GM12872 (cell line): ENCODE measurements at regions not wholly inside any gene's neighbourhood (a gene's known extent, or its start where the extent isn't known, plus 50 kb on each side); places are given as distances from the start of the nearest gene placed in this dataset.

Experiments
- TF ChIP-seq, protein P1 (sequence below): IDR thresholded peaks from 3 replicates; pipeline ENCODE4 v1.5.1; 2011; ENCODE audit warnings: low read depth, mild to moderate bottlenecking, low read length, moderate library complexity; ENCODE audit not compliant: insufficient read depth

DNA sequence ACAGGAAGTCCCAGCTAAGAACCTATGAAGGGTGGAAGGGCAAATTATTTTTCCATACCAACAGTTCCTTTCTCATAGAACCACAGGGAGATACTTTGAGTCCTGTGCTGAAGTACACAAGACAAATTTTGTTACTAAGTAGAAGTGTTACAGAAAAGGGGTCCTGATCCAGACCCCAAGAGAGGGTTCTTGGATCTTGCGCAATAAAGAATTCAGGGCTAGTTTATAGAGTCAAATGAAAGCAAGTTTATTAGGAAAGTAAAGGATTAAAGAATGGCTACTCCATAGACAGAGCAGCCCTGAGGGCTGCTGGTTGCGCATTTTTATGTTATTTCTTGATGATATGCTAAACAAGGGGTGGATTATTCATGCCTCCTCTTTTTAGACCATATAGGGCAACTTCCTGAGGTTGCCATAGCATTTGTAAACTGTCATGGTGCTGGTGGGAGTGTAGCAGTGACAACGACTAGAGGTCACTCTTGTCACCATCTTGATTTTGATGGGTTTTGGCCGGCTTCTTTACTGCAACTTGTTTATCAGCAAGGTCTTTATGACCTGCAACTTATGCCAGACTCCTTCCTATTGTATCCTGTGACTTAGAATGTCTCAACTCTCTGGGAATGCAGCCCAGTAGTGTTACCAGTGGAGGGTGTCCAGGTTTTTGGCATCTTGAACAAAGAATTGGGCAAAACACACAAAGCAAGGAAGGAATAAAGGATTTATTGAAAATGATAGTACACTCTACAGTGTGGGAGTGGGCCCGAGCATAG lies 409.4 kb downstream of the SH2D4B start:
- TF ChIP-seq, protein P1, sequence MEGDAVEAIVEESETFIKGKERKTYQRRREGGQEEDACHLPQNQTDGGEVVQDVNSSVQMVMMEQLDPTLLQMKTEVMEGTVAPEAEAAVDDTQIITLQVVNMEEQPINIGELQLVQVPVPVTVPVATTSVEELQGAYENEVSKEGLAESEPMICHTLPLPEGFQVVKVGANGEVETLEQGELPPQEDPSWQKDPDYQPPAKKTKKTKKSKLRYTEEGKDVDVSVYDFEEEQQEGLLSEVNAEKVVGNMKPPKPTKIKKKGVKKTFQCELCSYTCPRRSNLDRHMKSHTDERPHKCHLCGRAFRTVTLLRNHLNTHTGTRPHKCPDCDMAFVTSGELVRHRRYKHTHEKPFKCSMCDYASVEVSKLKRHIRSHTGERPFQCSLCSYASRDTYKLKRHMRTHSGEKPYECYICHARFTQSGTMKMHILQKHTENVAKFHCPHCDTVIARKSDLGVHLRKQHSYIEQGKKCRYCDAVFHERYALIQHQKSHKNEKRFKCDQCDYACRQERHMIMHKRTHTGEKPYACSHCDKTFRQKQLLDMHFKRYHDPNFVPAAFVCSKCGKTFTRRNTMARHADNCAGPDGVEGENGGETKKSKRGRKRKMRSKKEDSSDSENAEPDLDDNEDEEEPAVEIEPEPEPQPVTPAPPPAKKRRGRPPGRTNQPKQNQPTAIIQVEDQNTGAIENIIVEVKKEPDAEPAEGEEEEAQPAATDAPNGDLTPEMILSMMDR: no peak

DNA sequence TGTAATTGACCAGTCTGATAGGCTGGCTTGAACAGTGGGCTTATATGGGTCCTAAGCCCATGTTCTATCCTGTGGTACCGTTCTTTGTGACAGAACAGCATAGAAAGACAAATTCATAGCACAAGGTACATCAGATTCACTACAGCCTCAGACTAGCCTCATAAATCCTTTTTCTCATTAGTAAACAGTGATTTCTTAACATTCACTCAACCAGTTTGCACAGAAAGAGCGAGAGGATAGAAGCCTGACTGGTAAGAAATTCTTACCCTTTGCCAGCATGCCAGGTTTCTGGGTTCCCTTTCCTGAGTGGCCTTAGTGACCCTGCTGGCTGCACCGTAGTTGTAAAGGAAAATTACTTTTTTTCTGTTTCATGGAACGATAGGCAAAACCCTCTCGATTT lies 412.1 kb downstream of the SH2D4B start:
- TF ChIP-seq, protein P1: no peak

DNA sequence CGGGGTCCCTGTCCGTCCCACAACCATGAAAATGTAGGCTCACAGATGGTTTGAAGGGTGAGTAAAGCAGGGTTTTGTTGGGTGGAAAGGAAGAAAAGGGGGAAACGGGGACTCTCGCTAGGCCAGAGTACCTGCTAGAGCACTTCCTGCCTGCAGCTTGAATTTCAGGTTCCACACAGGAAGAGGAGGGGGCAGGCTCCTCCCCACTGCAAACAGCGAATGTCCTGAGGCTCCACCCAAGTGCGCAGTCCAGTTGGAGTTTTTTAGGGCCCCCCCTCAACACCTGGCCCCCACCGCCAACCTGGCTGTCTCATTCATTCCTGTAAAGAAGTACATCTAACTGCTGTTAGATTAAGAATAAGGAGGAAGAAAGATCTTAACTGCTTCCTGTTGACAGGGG lies 414.7 kb downstream of the SH2D4B start:
- TF ChIP-seq, protein P1: no peak

DNA sequence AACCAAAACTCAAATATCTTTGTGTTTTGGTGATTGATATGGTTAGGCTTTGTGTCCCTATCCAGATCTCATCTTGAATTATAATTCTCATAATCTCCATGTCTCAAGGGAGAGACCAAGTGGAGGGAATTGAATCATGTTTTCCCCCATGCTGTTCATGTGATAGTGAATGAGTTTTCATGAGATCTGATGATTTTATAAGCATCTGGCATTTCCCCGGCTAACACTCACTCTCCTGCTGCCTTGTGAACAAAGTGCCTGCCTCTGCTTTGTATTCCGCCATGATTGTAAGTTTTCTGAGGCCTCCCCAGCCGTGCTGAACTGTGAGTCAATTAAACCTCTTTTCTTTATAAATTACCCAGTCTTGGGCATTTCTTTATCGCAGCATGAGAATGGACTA lies 419.5 kb downstream of the SH2D4B start:
- TF ChIP-seq, protein P1: no peak

DNA sequence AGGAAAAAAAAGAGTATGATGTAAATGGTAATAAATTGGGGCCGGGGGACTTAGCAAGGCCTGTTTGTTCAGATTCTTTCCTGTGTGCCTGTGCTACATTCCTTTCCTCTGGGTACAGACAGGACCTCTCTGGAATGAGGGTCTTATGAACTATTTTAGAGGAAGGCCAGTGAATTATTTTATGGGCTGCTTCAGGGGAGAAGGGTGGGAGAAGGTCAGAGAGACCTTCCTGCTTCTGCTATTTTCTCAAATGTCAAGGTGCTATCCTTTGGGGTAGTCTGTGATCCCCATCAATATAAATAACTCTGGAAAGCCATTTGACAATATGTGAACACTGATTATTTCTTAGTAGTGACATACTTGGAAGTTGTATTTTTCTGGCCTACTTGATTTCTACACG lies 426.5 kb downstream of the SH2D4B start:
- TF ChIP-seq, protein P1: no peak

DNA sequence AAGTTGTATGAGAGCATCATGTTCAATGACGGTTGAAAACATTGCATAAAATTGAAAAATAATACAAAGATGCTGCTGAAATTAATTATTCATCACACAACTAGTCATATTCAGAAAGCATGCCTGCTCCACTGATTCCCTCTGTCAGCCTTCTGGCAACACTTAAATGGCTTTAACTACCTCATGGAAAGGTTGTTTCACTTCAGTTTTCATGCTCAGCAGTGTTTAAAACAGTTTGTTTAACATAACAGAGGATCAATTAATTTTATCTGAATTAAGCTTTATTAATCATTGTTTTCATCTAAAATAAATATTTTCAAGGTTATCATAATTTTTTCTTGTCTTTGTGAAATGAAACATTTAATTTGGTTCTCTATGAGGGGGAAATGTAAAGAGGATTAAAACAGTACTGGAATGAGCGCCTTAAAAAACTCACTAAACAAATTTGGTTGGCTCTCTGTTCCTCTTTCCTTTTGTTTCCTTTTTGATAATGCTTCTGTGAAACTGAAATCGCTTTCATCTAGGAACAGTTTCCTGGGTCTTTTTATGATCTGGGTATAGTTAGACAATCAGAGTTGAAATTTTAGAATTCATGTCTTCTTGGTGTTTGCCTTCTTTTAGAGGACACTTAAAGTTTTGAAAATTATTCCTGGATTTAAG lies 427.4 kb downstream of the SH2D4B start:
- TF ChIP-seq, protein P1: no peak

DNA sequence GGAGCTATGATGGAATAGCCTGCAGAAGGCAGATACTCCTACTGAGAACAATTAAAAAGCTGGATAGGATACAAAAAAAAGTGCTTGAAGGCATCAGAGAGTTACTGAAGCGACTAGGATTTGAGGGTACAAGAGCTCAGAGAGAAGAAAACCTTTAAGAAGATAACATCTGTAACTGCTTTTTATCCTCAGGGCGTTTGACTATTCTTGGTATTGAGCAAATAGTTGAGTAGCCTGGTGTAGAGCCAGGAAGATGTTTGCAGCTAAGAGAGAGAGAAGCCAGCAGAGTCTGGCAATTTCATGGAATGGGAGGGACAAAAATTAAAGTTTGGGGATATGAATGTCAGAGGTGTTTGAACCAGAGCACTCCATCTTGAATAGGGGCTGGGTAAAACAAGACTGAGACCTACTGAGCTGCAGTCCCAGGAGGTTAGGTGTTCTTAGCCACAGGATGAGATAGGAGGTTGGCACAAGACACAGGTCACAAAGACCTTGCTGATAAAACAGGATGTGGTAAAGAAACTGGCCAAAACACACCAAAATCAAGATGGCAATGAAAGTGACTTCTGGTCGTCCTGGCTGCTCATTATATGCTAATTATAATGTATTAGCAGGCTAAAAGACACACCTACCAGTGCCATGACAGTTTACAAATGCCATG lies 428.8 kb downstream of the SH2D4B start:
- TF ChIP-seq, protein P1: no peak
